Activated CD8-positive, alpha-beta memory T cell treated with anti-CD3 and anti-CD28 coated beads, Interleukin-2, amount 50 U/mL, for 1 hour (primary cell): ENCODE measurements at regions not wholly inside any gene's neighbourhood (a gene's known extent, or its start where the extent isn't known, plus 50 kb on each side); places are given as distances from the start of the nearest gene placed in this dataset.
"Not testable (repeated sequence)": the region's sequence is repeated elsewhere in the genome, so short reads cannot be mapped to it uniquely, and the experiment has no call there.

ENCODE experiments used
- DNase-seq: peaks from one replicate; pipeline ENCODE4 v3.0.0-alpha.2; 2020; ENCODE audit errors: extremely low read depth

GRCh38 chr12:75798136-75798926, 233.2 kb downstream of the PHLDA1 start:
- no peak for DNase-seq

GRCh38 chr12:75795125-75795524, 236.5 kb downstream of the PHLDA1 start:
- no peak for DNase-seq

DNA sequence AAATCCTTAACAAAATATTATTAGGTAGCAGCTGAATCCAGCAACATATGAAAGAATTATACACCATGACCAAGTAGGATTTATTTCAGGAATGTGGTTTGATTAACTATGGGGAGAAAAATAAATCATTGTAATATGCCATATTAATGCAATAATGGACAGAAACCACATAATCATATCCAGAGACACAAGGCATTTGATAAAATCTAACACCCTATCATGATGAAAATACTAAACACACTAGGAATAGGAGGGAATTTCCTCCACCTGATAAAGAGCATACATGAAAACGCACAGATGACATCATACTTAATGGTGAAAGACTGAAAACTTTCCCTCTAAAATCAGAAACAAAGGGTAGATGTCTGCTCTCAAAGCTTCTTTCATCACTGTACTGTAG, 238.9 kb downstream of the PHLDA1 start:
- no peak for DNase-seq

DNA sequence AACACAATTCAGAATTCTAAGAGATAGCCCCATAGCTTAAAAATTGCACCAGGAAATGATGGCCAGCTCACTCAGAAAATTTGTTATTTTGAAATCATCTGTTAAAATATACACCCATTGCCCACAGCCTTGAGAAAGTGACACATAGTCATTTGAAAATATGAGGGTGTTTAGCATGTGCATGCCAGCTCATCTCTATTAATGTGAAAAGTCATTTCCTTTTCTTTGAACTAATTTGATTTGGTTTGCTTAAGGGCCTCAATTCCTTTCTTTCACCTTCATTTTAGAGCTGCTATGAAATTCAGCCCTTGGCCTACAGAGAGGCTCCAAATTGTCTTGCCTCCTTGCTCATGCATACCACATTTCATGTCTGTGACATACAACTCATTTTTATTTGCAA, 241.4 kb downstream of the PHLDA1 start:
- no peak for DNase-seq

DNA sequence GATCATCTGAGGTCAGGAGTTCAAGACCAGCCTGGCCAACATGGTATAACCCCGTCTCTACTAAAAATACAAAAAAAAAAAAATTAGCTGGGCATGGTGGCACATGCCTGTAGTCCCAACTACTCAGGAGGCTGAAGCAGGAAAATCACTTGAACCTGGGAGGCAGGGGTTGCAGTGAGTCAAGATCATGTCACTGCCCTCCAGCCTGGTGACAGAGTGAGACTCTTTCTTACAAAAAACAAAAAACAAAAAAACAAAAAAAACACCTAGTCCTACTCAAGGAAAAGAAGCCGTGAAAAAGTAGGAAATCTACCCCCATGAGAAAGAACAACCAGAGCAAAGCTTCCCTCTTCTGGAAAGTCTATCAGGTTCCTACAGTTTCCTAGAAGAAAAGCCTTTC, 244.4 kb downstream of the PHLDA1 start:
- DNase-seq, result not testable (repeated sequence)

GRCh38 chr12:75786070-75786469, 245.5 kb downstream of the PHLDA1 start:
- no peak for DNase-seq

DNA sequence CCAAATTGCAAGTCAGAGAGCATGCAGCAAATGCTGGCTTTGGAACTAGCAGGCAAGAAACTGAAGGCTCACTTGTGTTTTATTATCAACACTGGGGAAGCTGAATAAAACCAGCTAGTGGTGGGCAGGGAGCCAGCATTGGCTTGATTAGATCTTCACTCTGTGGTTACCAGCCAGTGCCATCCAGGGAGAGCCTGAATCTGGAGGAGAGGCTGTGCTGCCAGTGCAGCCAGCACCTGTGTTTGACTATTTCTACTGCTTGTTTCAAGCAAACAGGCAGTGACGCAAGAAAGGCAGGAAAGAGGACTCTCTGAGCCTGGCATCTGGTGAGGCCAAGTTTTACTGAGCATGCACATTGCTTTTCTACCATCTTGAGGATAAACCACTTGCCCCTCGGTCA, 247.0 kb downstream of the PHLDA1 start:
- DNase-seq, result no peak

DNA sequence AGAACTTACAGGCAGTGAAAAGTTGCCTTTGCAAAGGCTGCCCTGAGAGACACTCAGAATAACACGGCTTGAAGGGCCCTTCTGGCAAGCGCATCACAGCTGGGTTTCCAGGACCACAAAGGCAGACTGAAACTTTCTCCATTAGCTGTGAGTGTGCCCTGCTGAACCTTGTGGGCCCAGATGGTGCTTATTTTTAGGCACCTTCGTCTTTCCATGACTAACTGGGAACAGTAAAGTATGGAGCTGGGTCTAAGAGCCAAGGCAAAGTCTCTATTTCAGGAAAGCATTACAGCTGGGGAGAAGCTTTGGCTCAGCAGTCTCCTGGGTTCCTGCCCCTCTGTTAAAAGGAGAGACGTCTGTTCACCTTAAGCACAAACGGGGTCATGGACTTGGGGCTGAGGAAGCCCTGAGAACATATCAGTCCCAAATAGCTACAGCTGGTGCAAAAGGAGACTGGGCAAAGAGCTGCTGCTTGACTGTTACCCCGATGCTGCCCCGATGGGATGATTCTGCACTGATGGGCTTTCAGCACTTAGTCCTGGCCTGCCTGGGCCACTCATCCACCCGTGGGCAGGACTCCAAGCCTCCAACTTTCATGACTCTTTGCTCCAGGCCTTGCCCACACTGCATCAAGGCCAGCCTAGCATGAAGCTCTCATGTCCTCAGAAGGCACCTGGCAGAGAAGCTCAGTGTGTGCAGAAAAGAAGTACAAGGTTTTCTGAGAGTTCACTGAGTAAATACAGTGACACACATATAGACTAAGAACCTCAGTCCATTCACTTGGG, 248.3 kb downstream of the PHLDA1 start:
- no peak for DNase-seq

GRCh38 chr12:75782069-75782581, 249.5 kb downstream of the PHLDA1 start:
- no peak for DNase-seq

DNA sequence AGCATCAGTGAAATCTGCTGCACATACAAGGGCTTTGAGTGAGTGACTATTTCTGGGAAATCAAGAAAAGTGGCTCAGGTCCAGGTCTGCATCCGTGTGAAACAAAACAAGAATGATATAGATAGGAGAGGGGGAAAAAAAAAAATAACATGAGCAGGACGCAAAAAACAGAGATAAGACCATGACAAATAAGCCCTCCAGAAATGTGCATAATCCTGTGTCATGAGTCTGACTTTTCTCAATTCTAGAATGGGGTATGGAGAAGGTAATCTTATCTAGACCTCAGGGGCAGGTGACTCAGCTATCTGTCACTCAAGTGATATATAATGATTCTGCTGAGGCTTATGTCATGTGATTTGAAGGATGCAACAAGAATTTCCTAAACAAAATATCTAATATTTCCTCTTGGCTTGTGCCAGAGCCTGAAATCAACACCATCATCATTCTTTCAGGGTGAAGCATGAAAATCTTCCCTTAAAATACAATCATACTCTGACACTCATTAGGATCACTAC, 250.0 kb downstream of the PHLDA1 start:
- no peak for DNase-seq

DNA sequence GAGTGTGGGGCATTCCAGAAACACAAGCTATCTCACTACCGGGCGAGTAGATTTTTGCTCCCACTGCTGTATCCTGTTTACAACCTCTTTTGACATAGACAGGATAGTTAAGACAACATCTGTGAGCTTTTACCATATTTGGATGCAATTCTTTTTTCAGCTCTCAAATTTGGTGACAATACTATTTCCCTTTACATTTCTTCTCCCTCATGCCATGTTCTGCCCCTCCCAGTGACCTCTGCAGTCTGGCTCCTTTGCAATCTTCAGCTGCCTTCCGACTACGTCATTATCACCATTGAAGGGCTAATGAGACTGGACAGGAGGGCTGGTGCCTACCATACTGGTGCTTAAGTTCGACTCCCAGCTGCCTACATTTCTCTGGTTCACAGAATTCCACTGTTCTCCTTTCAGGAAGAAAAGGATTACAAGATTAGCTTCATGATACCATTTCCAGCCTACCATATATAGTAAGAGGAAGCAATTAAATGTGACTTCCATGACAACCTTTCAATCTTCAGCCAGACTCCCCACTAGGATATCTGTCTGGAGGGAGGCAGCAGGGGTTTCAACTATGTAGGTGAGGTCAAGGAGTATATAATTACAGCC, 251.6 kb downstream of the PHLDA1 start:
- no peak for DNase-seq

DNA sequence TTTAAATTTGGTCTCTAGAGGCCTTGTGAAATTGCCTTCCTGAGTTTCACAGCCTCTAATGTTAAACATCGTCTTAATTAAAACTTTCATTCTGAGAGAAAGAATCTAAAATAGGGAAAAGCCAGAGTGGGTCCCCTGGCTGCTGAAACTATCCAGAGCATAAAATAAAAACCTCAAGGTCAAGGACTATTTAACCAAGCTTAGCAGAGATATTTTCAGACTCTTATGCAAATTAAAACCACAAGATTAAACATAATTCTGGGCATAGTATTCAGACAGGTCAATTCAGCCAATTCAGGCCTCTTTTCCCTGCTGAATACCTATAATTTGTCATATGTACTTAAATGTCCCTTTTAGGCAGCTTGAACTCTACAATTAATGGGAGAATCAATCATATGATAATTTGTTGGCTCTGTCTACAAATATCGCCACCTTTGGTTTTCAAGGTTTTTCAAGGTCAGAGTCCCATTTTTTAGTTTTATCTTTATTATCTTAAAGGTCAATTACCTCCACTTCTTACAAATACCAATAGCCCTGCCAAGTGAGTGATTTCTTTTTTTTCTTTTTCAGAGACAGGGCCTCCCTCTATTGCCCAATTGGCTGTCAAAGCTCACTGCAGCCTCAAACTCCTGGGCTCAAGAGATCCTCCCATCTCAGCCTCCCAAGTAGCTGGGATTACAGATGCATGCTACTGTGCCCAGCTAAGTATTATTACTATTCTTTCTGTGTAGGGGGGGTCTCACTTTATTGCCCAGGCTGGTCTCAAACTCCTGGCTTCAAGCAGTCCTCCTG, 257.1 kb downstream of the PHLDA1 start:
- no peak for DNase-seq

DNA sequence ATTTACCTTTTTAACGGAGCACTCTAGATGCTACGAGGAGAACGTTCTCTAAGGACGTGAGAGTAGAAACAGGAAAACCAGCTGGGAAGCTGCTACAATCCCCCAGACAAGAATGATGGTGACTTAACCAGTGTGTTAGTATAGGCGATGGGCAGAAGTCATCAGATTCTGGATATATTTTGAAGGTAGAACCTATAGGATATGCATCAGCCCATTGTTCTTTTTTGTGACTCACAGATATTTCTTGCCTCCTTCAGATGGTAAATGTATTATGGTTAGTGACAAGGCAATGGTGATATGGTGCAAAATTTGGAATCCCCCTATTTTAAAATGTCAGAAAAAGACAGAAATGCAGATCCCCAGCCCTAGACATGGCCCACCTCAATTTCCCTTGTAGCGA, 258.2 kb downstream of the PHLDA1 start:
- DNase-seq, result no peak

GRCh38 chr12:75771023-75771422, 259.6 kb upstream of the KRR1 start:
- no peak for DNase-seq

GRCh38 chr12:75767957-75768356, 256.5 kb upstream of the KRR1 start:
- no peak for DNase-seq

- no peak for DNase-seq
Measured at GRCh38 chr12:75766263-75767160, 255.1 kb upstream of the KRR1 start.

DNA sequence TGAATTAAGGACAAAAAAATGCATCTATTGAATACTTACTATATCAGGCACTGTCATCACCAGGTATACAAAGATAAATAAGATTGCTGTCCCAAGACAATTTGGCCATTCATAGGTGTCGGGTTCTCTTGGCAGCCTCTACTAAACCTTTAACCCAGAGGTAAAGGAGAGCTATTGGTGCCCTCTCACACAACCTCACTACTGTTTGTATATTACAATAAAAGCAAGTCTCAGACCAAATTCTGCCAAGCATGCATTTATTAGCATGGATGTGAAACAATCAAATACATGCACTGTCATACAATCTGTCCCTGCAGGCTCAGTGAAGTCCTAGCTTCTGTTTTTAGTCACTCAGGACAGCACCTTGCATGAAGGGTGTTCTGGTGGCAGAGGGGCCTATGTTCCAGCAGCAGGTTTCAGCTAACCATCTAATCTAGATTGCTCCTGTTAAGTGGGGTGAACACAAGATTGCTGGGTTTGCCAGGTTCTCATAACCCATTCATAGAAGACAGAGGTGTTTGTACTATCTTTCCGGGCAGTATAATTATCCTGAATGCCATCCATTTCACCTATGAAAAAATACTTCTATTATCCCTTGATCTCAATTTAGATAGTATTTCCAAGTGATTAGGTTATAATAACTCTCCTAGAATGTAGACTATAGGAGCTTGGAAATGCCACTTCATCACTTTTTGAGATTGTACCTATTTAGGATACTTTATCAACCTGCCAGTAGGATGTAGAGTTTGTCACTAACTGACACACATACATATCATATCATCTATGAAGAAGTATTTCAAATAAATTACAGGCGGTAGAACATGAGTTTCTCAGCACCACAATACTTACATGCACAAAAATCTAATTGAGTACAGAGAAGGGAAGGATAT, 254.0 kb upstream of the KRR1 start:
- DNase-seq, result no peak

DNA sequence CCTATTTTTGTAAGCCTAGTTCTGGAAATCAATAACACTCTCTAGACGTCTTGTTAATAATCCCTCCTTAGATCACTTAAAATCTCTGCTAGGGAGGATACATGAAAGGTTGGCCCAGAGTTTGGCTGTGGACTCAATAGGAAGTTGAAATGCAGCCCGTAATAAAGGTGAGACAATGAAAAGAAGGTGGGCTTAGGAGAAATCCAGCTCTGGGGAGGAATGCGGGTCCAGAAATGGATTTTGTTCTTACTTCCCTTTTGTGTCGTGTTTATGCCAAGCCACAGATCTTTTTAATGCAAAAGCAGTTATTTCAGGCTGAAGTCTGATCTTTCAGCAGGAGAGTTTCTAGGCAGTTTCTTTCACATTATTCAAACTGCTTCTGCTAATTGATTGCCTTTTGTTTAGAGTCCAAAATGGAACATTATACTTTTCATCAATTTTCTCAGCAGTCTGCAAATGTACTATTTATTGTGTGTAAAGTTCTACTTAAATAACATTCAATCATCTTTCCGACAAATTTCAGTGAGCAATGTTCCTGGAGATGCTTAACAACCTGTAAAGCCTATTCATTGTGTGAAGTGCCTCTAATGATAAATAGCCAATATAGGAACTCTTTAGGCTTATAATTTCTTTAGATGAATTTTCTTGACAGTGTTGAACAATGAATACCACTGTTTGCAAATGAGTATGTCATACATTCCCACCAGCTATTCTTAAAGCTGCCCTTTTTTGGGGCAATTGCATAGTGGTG, 252.9 kb upstream of the KRR1 start:
- no peak for DNase-seq
